Suprapubic skin (tissue), 4 donors: ENCODE measurements at regions not wholly inside any gene's neighbourhood (a gene's known extent, or its start where the extent isn't known, plus 50 kb on each side); places are given as distances from the start of the nearest gene placed in this dataset.

Experiments
- CTCF ChIP-seq, 2 donors: fragments of 200-600 bp in 1 of 2; fragments of 450-650 bp in 1 of 2; sonication (generic) in 1 of 2; IDR thresholded peaks; one replicate each; pipeline ENCODE4 v1.5.1; 2016 to 2019; ENCODE audit warnings: antibody characterized with exemption in 2 of 2, mild to moderate bottlenecking in 1 of 2, moderate library complexity in 1 of 2
- EP300 ChIP-seq: sonication (generic); formaldehyde crosslinking; IDR thresholded peaks from one replicate; pipeline ENCODE4 v1.6.1; 2017; ENCODE audit warnings: antibody characterized with exemption
- POLR2A ChIP-seq, 2 donors: fragments of 450-650 bp; IDR thresholded peaks; one replicate each; pipeline ENCODE4 v1.6.1; 2017; ENCODE audit warnings: antibody characterized with exemption in 2 of 2, mild to moderate bottlenecking in 2 of 2, moderate library complexity in 2 of 2
- POLR2AphosphoS5 ChIP-seq, 3 donors: sonication (generic); formaldehyde crosslinking; IDR thresholded peaks; one replicate each; pipeline ENCODE4 v1.6.1; 2017; ENCODE audit warnings: antibody characterized with exemption in 3 of 3

DNA sequence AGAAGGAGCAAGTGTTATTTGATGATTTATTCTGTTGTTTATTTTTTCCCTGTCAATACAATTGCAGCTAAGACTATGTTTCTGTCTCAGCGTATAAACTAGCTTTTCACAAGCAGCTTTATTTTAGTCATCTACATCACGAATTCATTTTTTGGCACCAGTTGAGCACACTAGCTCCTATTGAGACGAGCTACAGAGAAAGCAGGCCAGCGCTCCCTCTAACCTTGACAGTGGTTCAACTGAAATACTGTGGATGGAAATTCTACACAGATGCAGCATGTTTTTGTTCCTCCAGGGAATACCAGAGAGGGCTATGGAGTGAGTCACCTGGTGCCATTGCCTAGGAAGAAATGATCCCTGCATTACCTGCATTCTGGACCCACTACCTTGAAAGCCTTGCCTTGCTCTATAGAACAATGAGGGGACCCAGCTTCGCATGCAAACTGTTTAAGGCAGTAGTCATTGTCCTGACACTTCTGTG, 108.2 kb upstream of the ARHGAP42 start:
- TF ChIP-seq POLR2A (IDR thresholded peaks at IDR 0.05), result no peak
- TF ChIP-seq POLR2AphosphoS5 (IDR thresholded peaks at IDR 0.05), result no peak
- no peak for TF ChIP-seq CTCF (IDR thresholded peaks at IDR 0.05)
- TF ChIP-seq EP300, result no peak
